ENCODE measurements at regions not wholly inside any gene's neighbourhood (a gene's known extent, or its start where the extent isn't known, plus 50 kb on each side); places are given as distances from the start of the nearest gene placed in this dataset.
"Not testable (repeated sequence)": the region's sequence is repeated elsewhere in the genome, so short reads cannot be mapped to it uniquely, and the experiment has no call there.

GRCh38 chr2:75844651-75845050, 133.9 kb upstream of the GCFC2 start:
- no peaks in the 10 kb centered on the region for H3K36me3 Mint-ChIP-seq
- Histone ChIP-seq H4K20me1 (ENCODE audit: insufficient read depth, low read length) (no peaks in the 10 kb centered on the region), H3K9me3 (replicated peaks in 1 of 2; ENCODE audit: control insufficient read depth in 1 of 2, insufficient read depth in 1 of 2, low read length in 2 of 2) (no peaks in the 10 kb centered on the region), H3K9ac (ENCODE audit: insufficient read depth, low read length, poor library complexity, severe bottlenecking) (no peak overlapping the region), H3K27ac (ENCODE audit: low read depth in 1 of 2, low read length in 2 of 2) (no peak overlapping the region), H3K36me3 (replicated peaks in 1 of 2; ENCODE audit: control insufficient read depth in 1 of 2, insufficient read depth in 2 of 2, low read length in 2 of 2) (no peaks in the 10 kb centered on the region), H3K4me3 (replicated peaks in 1 of 3; ENCODE audit: low read depth in 2 of 3, low read length in 3 of 3) (no peak overlapping the region), H3K27me3 (ENCODE audit: control insufficient read depth in 2 of 2, insufficient read depth in 2 of 2, low read length in 2 of 2) (no peaks in the 10 kb centered on the region), H2AFZ (ENCODE audit: insufficient read depth, low read depth, low read length, poor library complexity, severe bottlenecking) (no peak overlapping the region), H3K79me2 (ENCODE audit: insufficient read depth, low read length) (no peaks in the 10 kb centered on the region), H3K4me2 (replicated peaks; ENCODE audit: extremely low read depth, low read length, poor library complexity, severe bottlenecking) (no peak overlapping the region), H3K4me1 (ENCODE audit: control insufficient read depth in 1 of 2, insufficient read depth in 2 of 2, low read length in 2 of 2) (no peaks in the 10 kb centered on the region)
- intact Hi-C loops (cut with micrococcal nuclease), result no loop called here
- TF ChIP-seq CTCF (IDR thresholded peaks at IDR 0.05), result no peak
- no peaks in the 10 kb centered on the region for H3K9me3 Mint-ChIP-seq
- no peak for DNase-seq
- H3K27ac Mint-ChIP-seq, result no peak overlapping the region
- no peaks in the 10 kb centered on the region for H3K27me3 Mint-ChIP-seq (ENCODE audit: low read depth in 3 of 3)
- H3K4me3 Mint-ChIP-seq, result no peak overlapping the region
- no peaks in the 10 kb centered on the region for H3K4me1 Mint-ChIP-seq

GRCh38 chr2:75834588-75834987, 123.9 kb upstream of the GCFC2 start:
- H4K20me1 ChIP-seq (ENCODE audit: insufficient read depth, low read length); H3K4me1 ChIP-seq (ENCODE audit: control insufficient read depth in 1 of 2, insufficient read depth in 2 of 2, low read length in 2 of 2); H3K27ac ChIP-seq (ENCODE audit: low read depth in 1 of 2, low read length in 2 of 2); H3K4me3 ChIP-seq (replicated peaks in 1 of 3; ENCODE audit: low read depth in 2 of 3, low read length in 3 of 3); H3K36me3 ChIP-seq (replicated peaks in 1 of 2; ENCODE audit: control insufficient read depth in 1 of 2, insufficient read depth in 2 of 2, low read length in 2 of 2); H3K27me3 Mint-ChIP-seq (ENCODE audit: low read depth in 3 of 3); H3K9me3 ChIP-seq (replicated peaks in 1 of 2; ENCODE audit: control insufficient read depth in 1 of 2, insufficient read depth in 1 of 2, low read length in 2 of 2); H3K4me2 ChIP-seq (replicated peaks; ENCODE audit: extremely low read depth, low read length, poor library complexity, severe bottlenecking); H3K4me3 Mint-ChIP-seq; H3K4me1 Mint-ChIP-seq; H3K27me3 ChIP-seq (ENCODE audit: control insufficient read depth in 2 of 2, insufficient read depth in 2 of 2, low read length in 2 of 2); H2AFZ ChIP-seq (ENCODE audit: insufficient read depth, low read depth, low read length, poor library complexity, severe bottlenecking); H3K27ac Mint-ChIP-seq; H3K79me2 ChIP-seq (ENCODE audit: insufficient read depth, low read length); H3K9ac ChIP-seq (ENCODE audit: insufficient read depth, low read length, poor library complexity, severe bottlenecking); DNase-seq; intact Hi-C loops (cut with micrococcal nuclease); H3K36me3 Mint-ChIP-seq: not testable (repeated sequence)
- H3K9me3 Mint-ChIP-seq, result peaks cover 0 to 15% (median 3%) of the 10 kb centered on the region in 7 donors
- WGBS (ENCODE audit: insufficient coverage), result 100% methylated on average over 1 of the region's 4 CpGs
